Breast epithelium (tissue), 4 donors: ENCODE measurements at regions not wholly inside any gene's neighbourhood (a gene's known extent, or its start where the extent isn't known, plus 50 kb on each side); places are given as distances from the start of the nearest gene placed in this dataset.
"Not testable (repeated sequence)": the region's sequence is repeated elsewhere in the genome, so short reads cannot be mapped to it uniquely, and the experiment has no call there.

Source experiments
- DNase-seq, 2 donors: peaks; one replicate each; pipeline ENCODE4 v3.0.0-alpha.2; 2019; ENCODE audit warnings: low spot score in 2 of 2
- H3K27ac ChIP-seq, 2 donors: fragments of 200-600 bp; sonication (generic) in 1 of 2; one replicate each; pipeline ENCODE4 v1.5.1; 2016 to 2019; ENCODE audit warnings: mild to moderate bottlenecking in 1 of 2
- H3K27me3 ChIP-seq, 2 donors: fragments of 200-600 bp; sonication (generic) in 1 of 2; one replicate each; pipeline versions ENCODE4 v1.5.1 to v1.6.0; 2017 to 2019; ENCODE audit warnings: control low read depth in 1 of 2, mild to moderate bottlenecking in 1 of 2
- H3K36me3 ChIP-seq: fragments of 200-600 bp; one replicate; pipeline ENCODE4 v1.5.1; 2019
- H3K4me1 ChIP-seq, 2 donors: fragments of 200-600 bp; sonication (generic); one replicate each; pipeline ENCODE4 v1.5.1; 2016 to 2019; ENCODE audit warnings: control low read depth in 1 of 2
- H3K4me3 ChIP-seq, 3 donors: fragments of 200-600 bp; sonication (generic); 1 replicate in 2 of 3; 2 replicates in 1 of 3; pipeline ENCODE4 v1.5.1; 2016 to 2019; ENCODE audit warnings: mild to moderate bottlenecking in 3 of 3, moderate library complexity in 2 of 3
- H3K9me3 ChIP-seq, 2 donors: fragments of 200-600 bp; sonication (generic) in 1 of 2; one replicate each; pipeline ENCODE4 v1.5.1; 2016 to 2019; ENCODE audit warnings: control low read depth in 1 of 2
- POLR2A ChIP-seq: fragments of 450-650 bp; IDR thresholded peaks from one replicate; pipeline ENCODE4 v1.6.1; 2016; ENCODE audit warnings: antibody characterized with exemption, mild to moderate bottlenecking, moderate library complexity
- POLR2AphosphoS5 ChIP-seq, 3 donors: sonication (generic); formaldehyde crosslinking; IDR thresholded peaks; one replicate each; pipeline ENCODE4 v1.6.1; 2017; ENCODE audit warnings: antibody characterized with exemption in 3 of 3
- intact Hi-C: fragments of 100-400 bp; cut with DNase I; formaldehyde crosslinking; loops from one replicate; pipeline ENCODE4 v1.15.1; 2023; ENCODE audit warnings: low total_unique reads
- TF ChIP-seq, protein P1 (sequence below), 3 donors: fragments of 450-650 bp; IDR thresholded peaks; one replicate each; pipeline ENCODE4 v1.5.1; 2016 to 2017; ENCODE audit warnings: antibody characterized with exemption in 3 of 3, mild to moderate bottlenecking in 3 of 3, moderate library complexity in 3 of 3

- Histone ChIP-seq H3K27ac (peak overlapping the region; percentile 45 to 69), H3K4me3 (no peak overlapping the region), H3K4me1 (no peaks in the 10 kb centered on the region), H3K9me3 (no peaks in the 10 kb centered on the region), H3K27me3 (no peaks in the 10 kb centered on the region), H3K36me3 (no peaks in the 10 kb centered on the region)
- TF ChIP-seq POLR2AphosphoS5 (IDR thresholded peaks at IDR 0.05), result no peak
- TF ChIP-seq POLR2A, result no peak
- TF ChIP-seq, protein P1, sequence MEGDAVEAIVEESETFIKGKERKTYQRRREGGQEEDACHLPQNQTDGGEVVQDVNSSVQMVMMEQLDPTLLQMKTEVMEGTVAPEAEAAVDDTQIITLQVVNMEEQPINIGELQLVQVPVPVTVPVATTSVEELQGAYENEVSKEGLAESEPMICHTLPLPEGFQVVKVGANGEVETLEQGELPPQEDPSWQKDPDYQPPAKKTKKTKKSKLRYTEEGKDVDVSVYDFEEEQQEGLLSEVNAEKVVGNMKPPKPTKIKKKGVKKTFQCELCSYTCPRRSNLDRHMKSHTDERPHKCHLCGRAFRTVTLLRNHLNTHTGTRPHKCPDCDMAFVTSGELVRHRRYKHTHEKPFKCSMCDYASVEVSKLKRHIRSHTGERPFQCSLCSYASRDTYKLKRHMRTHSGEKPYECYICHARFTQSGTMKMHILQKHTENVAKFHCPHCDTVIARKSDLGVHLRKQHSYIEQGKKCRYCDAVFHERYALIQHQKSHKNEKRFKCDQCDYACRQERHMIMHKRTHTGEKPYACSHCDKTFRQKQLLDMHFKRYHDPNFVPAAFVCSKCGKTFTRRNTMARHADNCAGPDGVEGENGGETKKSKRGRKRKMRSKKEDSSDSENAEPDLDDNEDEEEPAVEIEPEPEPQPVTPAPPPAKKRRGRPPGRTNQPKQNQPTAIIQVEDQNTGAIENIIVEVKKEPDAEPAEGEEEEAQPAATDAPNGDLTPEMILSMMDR (IDR thresholded peaks at IDR 0.05), result no peak
- intact Hi-C loops, result no loop called here
- no peak for DNase-seq
Observed at GRCh38 chr17:70447588-70447987, 278.3 kb downstream of the KCNJ2 start.

- H3K4me3 ChIP-seq, DNase-seq, intact Hi-C loops, H3K27ac ChIP-seq, H3K4me1 ChIP-seq, H3K27me3 ChIP-seq, H3K9me3 ChIP-seq, H3K36me3 ChIP-seq: not testable (repeated sequence)
Observed at GRCh38 chr17:70453075-70453474, 283.7 kb downstream of the KCNJ2 start.

DNA sequence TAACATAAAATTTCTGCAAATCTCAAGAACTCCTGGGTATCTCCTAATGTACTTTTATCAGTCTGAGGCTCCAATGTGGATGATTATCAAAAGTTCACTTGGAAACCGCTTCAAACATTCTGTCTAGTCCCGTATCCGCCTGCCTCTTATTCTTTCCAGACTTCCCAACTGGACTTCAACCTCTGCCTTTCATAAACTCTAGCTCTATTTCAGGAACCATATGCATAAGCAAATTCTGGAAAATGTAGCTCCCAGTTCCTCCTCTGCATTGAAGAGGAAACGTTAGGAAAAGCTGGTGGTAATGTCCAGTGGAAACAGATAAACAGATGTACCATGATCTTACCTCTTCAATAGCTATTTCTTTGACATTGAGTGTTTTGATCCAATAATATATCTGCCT is 285.0 kb downstream of the KCNJ2 start:
- TF ChIP-seq, protein P1 (IDR thresholded peaks at IDR 0.05), result no peak
- TF ChIP-seq POLR2AphosphoS5 (IDR thresholded peaks at IDR 0.05), result no peak
- no peak for TF ChIP-seq POLR2A
- intact Hi-C loops, result no loop called here
- no peak overlapping the region for H3K4me3 ChIP-seq

GRCh38 chr17:70454908-70455307 is 285.6 kb downstream of the KCNJ2 start:
- DNase-seq, result no peak
- Histone ChIP-seq H3K4me3 (no peak overlapping the region), H3K27ac (no peak overlapping the region), H3K36me3 (no peaks in the 10 kb centered on the region), H3K4me1 (no peaks in the 10 kb centered on the region), H3K27me3 (no peaks in the 10 kb centered on the region), H3K9me3 (no peaks in the 10 kb centered on the region)
- intact Hi-C loops, result no loop called here
- TF ChIP-seq, protein P1 (IDR thresholded peaks at IDR 0.05), result no peak
- TF ChIP-seq POLR2A, result no peak
- TF ChIP-seq POLR2AphosphoS5 (IDR thresholded peaks at IDR 0.05), result no peak

More for the DNA sequence above, 285.0 kb downstream of the KCNJ2 start:
- H3K4me1 ChIP-seq, result no peaks in the 10 kb centered on the region
- no peaks in the 10 kb centered on the region for H3K27me3 ChIP-seq
- H3K27ac ChIP-seq, result no peak overlapping the region
- H3K36me3 ChIP-seq, result no peaks in the 10 kb centered on the region
- no peaks in the 10 kb centered on the region for H3K9me3 ChIP-seq
- DNase-seq, result no peak

- Histone ChIP-seq H3K27me3 (no peaks in the 10 kb centered on the region), H3K4me3 (no peak overlapping the region), H3K9me3 (no peaks in the 10 kb centered on the region), H3K27ac (no peak overlapping the region), H3K36me3 (no peaks in the 10 kb centered on the region), H3K4me1 (no peaks in the 10 kb centered on the region)
- no peak for DNase-seq
- TF ChIP-seq, protein P1 (IDR thresholded peaks at IDR 0.05), result no peak
- no peak for TF ChIP-seq POLR2A
- no peak for TF ChIP-seq POLR2AphosphoS5 (IDR thresholded peaks at IDR 0.05)
- intact Hi-C loops, result no loop called here
Observed at GRCh38 chr17:70464995-70465394, 295.7 kb downstream of the KCNJ2 start.

DNA sequence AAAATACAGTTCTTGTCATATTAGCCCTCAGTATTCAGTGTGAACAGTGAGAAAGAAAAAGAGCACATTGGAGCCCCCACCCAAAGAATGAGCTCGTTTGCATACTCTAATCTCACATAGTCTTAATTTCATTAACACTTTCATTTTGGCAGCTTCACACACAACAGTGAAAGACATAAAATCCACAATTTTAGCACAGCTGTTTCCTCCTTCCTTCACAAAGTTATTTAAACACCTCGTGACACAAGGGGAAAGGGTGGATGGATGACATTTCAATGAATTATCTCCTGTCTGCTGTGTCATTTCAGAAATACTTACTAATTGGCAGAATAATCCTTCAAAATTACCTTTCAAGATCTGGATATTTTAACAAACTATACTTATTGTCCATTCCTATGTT is 299.3 kb downstream of the KCNJ2 start:
- Histone ChIP-seq H3K4me1 (no peaks in the 10 kb centered on the region), H3K27ac (no peak overlapping the region), H3K4me3 (no peak overlapping the region), H3K36me3 (no peaks in the 10 kb centered on the region), H3K27me3 (no peaks in the 10 kb centered on the region), H3K9me3 (no peaks in the 10 kb centered on the region)
- intact Hi-C loops, result no loop called here
- TF ChIP-seq POLR2A (no peak), POLR2AphosphoS5 (IDR thresholded peaks at IDR 0.05) (no peak)
- TF ChIP-seq, protein P1 (IDR thresholded peaks at IDR 0.05), result no peak
- no peak for DNase-seq
